ENCODE measurements at regions not wholly inside any gene's neighbourhood (a gene's known extent, or its start where the extent isn't known, plus 50 kb on each side); places are given as distances from the start of the nearest gene placed in this dataset.

DNA sequence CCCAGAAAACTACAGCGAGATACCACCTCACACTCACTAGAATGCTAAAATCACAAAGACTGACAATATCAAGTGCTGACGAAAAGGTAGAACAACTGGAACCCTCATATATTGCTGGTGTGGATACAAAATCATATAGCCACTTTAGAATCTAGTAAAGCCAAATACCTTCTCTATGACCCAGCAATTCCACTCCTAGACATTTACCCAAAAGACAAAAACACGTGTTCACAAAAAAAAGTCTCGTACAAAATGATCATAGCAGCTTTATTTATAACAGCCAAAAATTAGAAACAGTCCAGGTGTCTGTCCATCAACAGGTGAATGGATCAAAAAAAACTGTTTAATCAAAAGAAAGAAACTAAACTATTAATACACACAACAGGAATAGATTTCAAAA is 126.6 kb downstream of the ZFP36L2 start:
- TF ChIP-seq, protein P1, sequence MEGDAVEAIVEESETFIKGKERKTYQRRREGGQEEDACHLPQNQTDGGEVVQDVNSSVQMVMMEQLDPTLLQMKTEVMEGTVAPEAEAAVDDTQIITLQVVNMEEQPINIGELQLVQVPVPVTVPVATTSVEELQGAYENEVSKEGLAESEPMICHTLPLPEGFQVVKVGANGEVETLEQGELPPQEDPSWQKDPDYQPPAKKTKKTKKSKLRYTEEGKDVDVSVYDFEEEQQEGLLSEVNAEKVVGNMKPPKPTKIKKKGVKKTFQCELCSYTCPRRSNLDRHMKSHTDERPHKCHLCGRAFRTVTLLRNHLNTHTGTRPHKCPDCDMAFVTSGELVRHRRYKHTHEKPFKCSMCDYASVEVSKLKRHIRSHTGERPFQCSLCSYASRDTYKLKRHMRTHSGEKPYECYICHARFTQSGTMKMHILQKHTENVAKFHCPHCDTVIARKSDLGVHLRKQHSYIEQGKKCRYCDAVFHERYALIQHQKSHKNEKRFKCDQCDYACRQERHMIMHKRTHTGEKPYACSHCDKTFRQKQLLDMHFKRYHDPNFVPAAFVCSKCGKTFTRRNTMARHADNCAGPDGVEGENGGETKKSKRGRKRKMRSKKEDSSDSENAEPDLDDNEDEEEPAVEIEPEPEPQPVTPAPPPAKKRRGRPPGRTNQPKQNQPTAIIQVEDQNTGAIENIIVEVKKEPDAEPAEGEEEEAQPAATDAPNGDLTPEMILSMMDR (conservative IDR thresholded peaks at IDR 0.05; ENCODE audit: low read length), result no peak
- no peak for TF ChIP-seq EZH2phosphoT487 (IDR thresholded peaks at IDR 0.05; ENCODE audit: borderline replicate concordance)
- H2AFZ ChIP-seq (ENCODE audit: low read length), result no peak overlapping the region
- no peaks in the 10 kb centered on the region for H3K9me2 ChIP-seq (replicated peaks; ENCODE audit: low read depth, low read length)
- H3K4me3 ChIP-seq (ENCODE audit: low read length, poor library complexity, severe bottlenecking), result no peak overlapping the region
- H3K9ac ChIP-seq (ENCODE audit: low read depth, low read length, poor library complexity, severe bottlenecking), result no peak overlapping the region
- no peaks in the 10 kb centered on the region for H3K36me3 ChIP-seq (ENCODE audit: insufficient read depth, low read length)
- H3F3A ChIP-seq (ENCODE audit: low read depth), result no peaks in the 10 kb centered on the region
- no peaks in the 10 kb centered on the region for H3K9me3 ChIP-seq (ENCODE audit: insufficient read depth, low read depth, low read length)
- H3K27me3 ChIP-seq (ENCODE audit: insufficient read depth, low read length, poor library complexity, severe bottlenecking), result no peaks in the 10 kb centered on the region
- peaks cover under 1% of the 10 kb centered on the region for H3K4me1 ChIP-seq (ENCODE audit: insufficient read depth, low read length, poor library complexity, severe bottlenecking)
- no peaks in the 10 kb centered on the region for H4K20me1 ChIP-seq (ENCODE audit: insufficient read depth, low read length, poor library complexity, severe bottlenecking)
- no peaks in the 10 kb centered on the region for H3K79me2 ChIP-seq (ENCODE audit: insufficient read depth, low read length)
- no peak overlapping the region for H3K4me2 ChIP-seq (ENCODE audit: low read depth, low read length, poor library complexity, severe bottlenecking)

DNA sequence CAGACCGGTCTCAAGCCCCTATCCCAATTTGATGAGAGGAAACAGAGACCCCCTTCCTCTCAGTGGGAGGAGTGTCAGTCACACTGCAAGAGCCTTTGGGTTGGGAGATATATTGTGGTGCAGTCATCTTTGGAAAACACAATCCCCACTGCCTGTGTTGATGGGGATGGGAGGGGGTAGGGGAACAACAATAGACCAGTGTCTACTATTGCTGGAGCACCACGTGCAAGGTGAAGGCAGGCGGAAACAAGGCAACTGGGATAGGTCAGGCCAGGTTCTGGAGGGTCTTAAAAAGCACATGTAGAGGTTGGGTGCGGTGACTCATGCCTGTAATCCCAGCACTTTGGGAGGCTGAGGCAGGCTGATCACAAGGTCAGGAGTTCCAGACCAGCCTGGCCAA is 127.9 kb downstream of the ZFP36L2 start:
- H3K27me3 ChIP-seq (ENCODE audit: insufficient read depth, low read length, poor library complexity, severe bottlenecking), result no peaks in the 10 kb centered on the region
- no peaks in the 10 kb centered on the region for H4K20me1 ChIP-seq (ENCODE audit: insufficient read depth, low read length, poor library complexity, severe bottlenecking)
- H3K79me2 ChIP-seq (ENCODE audit: insufficient read depth, low read length), result no peaks in the 10 kb centered on the region
- no peaks in the 10 kb centered on the region for H3K36me3 ChIP-seq (ENCODE audit: insufficient read depth, low read length)
- no peaks in the 10 kb centered on the region for H3F3A ChIP-seq (ENCODE audit: low read depth)
- H3K4me1 ChIP-seq (ENCODE audit: insufficient read depth, low read length, poor library complexity, severe bottlenecking), result no peaks in the 10 kb centered on the region
- no peaks in the 10 kb centered on the region for H3K9me3 ChIP-seq (ENCODE audit: insufficient read depth, low read depth, low read length)
- no peaks in the 10 kb centered on the region for H3K9me2 ChIP-seq (replicated peaks; ENCODE audit: low read depth, low read length)
- H3K9ac ChIP-seq (ENCODE audit: low read depth, low read length, poor library complexity, severe bottlenecking), result no peak overlapping the region
- H2AFZ ChIP-seq (ENCODE audit: low read length), result no peak overlapping the region
- H3K4me3 ChIP-seq (ENCODE audit: low read length, poor library complexity, severe bottlenecking), result no peak overlapping the region
- H3K4me2 ChIP-seq (ENCODE audit: low read depth, low read length, poor library complexity, severe bottlenecking), result no peak overlapping the region
- TF ChIP-seq EZH2phosphoT487 (IDR thresholded peaks at IDR 0.05; ENCODE audit: borderline replicate concordance), result no peak
- TF ChIP-seq, protein P1 (conservative IDR thresholded peaks at IDR 0.05; ENCODE audit: low read length), result no peak

DNA sequence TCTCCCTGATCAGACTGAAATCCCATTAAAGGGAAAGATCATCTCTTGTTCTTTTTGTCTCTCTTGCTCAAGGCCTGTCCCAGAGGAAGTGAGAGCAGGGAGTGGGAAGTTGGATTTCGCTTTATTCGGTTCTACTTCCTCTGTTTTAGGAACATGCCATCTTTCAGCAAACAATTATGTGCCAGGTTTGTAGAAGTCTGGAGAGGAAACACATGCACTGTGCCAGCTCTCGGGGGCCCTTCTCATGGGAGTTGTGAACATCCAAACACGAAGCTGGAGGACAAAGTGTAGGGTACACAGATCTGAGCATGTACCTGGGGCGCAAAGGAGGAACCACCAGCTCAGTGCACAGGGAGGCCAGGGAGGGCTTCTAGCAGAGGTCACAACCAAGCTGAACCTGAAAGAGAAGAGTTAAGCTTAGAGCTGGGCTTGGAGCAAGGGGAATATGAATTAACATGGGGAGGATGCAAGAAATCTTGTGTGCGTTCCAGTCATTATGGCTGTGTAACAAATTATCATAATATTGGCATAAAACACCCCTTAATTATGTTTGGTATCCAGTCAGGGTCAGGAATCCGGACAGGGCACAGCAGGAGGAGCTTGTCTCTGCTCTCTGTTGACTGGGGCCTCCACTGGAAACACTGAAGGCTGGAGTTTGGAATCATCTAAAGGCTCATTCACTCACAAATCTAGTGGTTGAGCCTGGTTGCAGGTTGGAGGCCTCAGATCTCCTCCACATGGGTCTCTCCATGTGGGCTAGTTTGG is 128.6 kb downstream of the ZFP36L2 start:
- no peak overlapping the region for H3K4me3 ChIP-seq (ENCODE audit: low read length, poor library complexity, severe bottlenecking)
- H3K36me3 ChIP-seq (ENCODE audit: insufficient read depth, low read length), result no peaks in the 10 kb centered on the region
- H3K4me2 ChIP-seq (ENCODE audit: low read depth, low read length, poor library complexity, severe bottlenecking), result no peak overlapping the region
- H3K79me2 ChIP-seq (ENCODE audit: insufficient read depth, low read length), result no peaks in the 10 kb centered on the region
- H3K27me3 ChIP-seq (ENCODE audit: insufficient read depth, low read length, poor library complexity, severe bottlenecking), result no peaks in the 10 kb centered on the region
- H3K9me2 ChIP-seq (replicated peaks; ENCODE audit: low read depth, low read length), result no peaks in the 10 kb centered on the region
- no peaks in the 10 kb centered on the region for H3F3A ChIP-seq (ENCODE audit: low read depth)
- H3K4me1 ChIP-seq (ENCODE audit: insufficient read depth, low read length, poor library complexity, severe bottlenecking), result no peaks in the 10 kb centered on the region
- TF ChIP-seq, protein P1 (conservative IDR thresholded peaks at IDR 0.05; ENCODE audit: low read length), result no peak
- H3K9ac ChIP-seq (ENCODE audit: low read depth, low read length, poor library complexity, severe bottlenecking), result no peak overlapping the region
- no peaks in the 10 kb centered on the region for H4K20me1 ChIP-seq (ENCODE audit: insufficient read depth, low read length, poor library complexity, severe bottlenecking)
- H3K9me3 ChIP-seq (ENCODE audit: insufficient read depth, low read depth, low read length), result no peaks in the 10 kb centered on the region
- H2AFZ ChIP-seq (ENCODE audit: low read length), result no peak overlapping the region

All from Loucy (cell line).